ENCODE measurements at regions not wholly inside any gene's neighbourhood (a gene's known extent, or its start where the extent isn't known, plus 50 kb on each side); places are given as distances from the start of the nearest gene placed in this dataset.

- H3K4me3 ChIP-seq (ENCODE audit: low read depth, low read length): no peak overlapping the region
- no peak for TF ChIP-seq CTCF (IDR thresholded peaks at IDR 0.05; ENCODE audit: insufficient read depth, low read depth, low read length)
- DNase-seq (ENCODE audit: low read depth): no peak
Measured at GRCh38 chr15:37221671-37222145, 121.4 kb upstream of the MEIS2 start.

- no peak overlapping the region for H3K4me3 ChIP-seq (ENCODE audit: low read depth, low read length)
- no peak for TF ChIP-seq CTCF (IDR thresholded peaks at IDR 0.05; ENCODE audit: insufficient read depth, low read depth, low read length)
- DNase-seq (ENCODE audit: low read depth): no peak
Measured at GRCh38 chr15:37223089-37223488, 122.7 kb upstream of the MEIS2 start.

GRCh38 chr15:37229855-37230619 lies 129.7 kb upstream of the MEIS2 start:
- no peak overlapping the region for H3K4me3 ChIP-seq (ENCODE audit: low read depth, low read length)
- DNase-seq (ENCODE audit: low read depth): no peak
- no peak for TF ChIP-seq CTCF (IDR thresholded peaks at IDR 0.05; ENCODE audit: insufficient read depth, low read depth, low read length)

- no peak overlapping the region for H3K4me3 ChIP-seq (ENCODE audit: low read depth, low read length)
- no peak for DNase-seq (ENCODE audit: low read depth)
- no peak for TF ChIP-seq CTCF (IDR thresholded peaks at IDR 0.05; ENCODE audit: insufficient read depth, low read depth, low read length)
Measured at GRCh38 chr15:37245358-37245757, 145.0 kb upstream of the MEIS2 start.

- DNase-seq (ENCODE audit: low read depth): no peak
- TF ChIP-seq CTCF (IDR thresholded peaks at IDR 0.05; ENCODE audit: insufficient read depth, low read depth, low read length): no peak
- no peak overlapping the region for H3K4me3 ChIP-seq (ENCODE audit: low read depth, low read length)
Measured at GRCh38 chr15:37246065-37246464, 145.7 kb upstream of the MEIS2 start.

- no peak for DNase-seq (ENCODE audit: low read depth)
- no peak overlapping the region for H3K4me3 ChIP-seq (ENCODE audit: low read depth, low read length)
- TF ChIP-seq CTCF (IDR thresholded peaks at IDR 0.05; ENCODE audit: insufficient read depth, low read depth, low read length): no peak
Measured at GRCh38 chr15:37246856-37247255, 146.5 kb upstream of the MEIS2 start.

GRCh38 chr15:37249249-37249648 lies 148.9 kb upstream of the MEIS2 start:
- no peak for TF ChIP-seq CTCF (IDR thresholded peaks at IDR 0.05; ENCODE audit: insufficient read depth, low read depth, low read length)
- H3K4me3 ChIP-seq (ENCODE audit: low read depth, low read length): no peak overlapping the region
- no peak for DNase-seq (ENCODE audit: low read depth)

All from fibroblast of villous mesenchyme (primary cell).